PC-9 (cell line): ENCODE measurements at regions not wholly inside any gene's neighbourhood (a gene's known extent, or its start where the extent isn't known, plus 50 kb on each side); places are given as distances from the start of the nearest gene placed in this dataset.

Experiments used
- EZH2 ChIP-seq: fragments of 200-600 bp; sonication (generic); IDR thresholded peaks from 2 replicates; pipeline ENCODE4 v1.8.0; 2017; ENCODE audit warnings: antibody characterized with exemption, low read depth
- TF ChIP-seq, protein P1 (sequence below): fragments of 200-600 bp; sonication (generic); conservative IDR thresholded peaks from 2 replicates; pipeline ENCODE4 v1.6.1; 2017; ENCODE audit warnings: mixed run types, antibody characterized with exemption, mild to moderate bottlenecking, moderate library complexity

- TF ChIP-seq EZH2 = no peak
- TF ChIP-seq, protein P1, sequence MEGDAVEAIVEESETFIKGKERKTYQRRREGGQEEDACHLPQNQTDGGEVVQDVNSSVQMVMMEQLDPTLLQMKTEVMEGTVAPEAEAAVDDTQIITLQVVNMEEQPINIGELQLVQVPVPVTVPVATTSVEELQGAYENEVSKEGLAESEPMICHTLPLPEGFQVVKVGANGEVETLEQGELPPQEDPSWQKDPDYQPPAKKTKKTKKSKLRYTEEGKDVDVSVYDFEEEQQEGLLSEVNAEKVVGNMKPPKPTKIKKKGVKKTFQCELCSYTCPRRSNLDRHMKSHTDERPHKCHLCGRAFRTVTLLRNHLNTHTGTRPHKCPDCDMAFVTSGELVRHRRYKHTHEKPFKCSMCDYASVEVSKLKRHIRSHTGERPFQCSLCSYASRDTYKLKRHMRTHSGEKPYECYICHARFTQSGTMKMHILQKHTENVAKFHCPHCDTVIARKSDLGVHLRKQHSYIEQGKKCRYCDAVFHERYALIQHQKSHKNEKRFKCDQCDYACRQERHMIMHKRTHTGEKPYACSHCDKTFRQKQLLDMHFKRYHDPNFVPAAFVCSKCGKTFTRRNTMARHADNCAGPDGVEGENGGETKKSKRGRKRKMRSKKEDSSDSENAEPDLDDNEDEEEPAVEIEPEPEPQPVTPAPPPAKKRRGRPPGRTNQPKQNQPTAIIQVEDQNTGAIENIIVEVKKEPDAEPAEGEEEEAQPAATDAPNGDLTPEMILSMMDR = no peak
Measured at GRCh38 chr2:44869761-44870160, 71.7 kb upstream of the SIX3 start.
